Ovary (tissue), 7 donors: ENCODE measurements at regions not wholly inside any gene's neighbourhood (a gene's known extent, or its start where the extent isn't known, plus 50 kb on each side); places are given as distances from the start of the nearest gene placed in this dataset.

Source experiments
- DNase-seq, 5 donors: peaks; one replicate each; pipeline ENCODE4 v3.0.0-alpha.2; 2019 to 2020
- H3K27ac ChIP-seq, 2 donors: fragments of 200-600 bp; one replicate each; pipeline versions ENCODE4 v1.5.1 to v1.8.0; 2019 to 2022
- H3K27me3 ChIP-seq: fragments of 200-600 bp; one replicate; pipeline ENCODE4 v1.8.0; 2022
- H3K36me3 ChIP-seq: fragments of 200-600 bp; sonication (generic); one replicate; pipeline ENCODE4 v1.5.1; 2019
- H3K4me1 ChIP-seq: one replicate; pipeline ENCODE4 v1.8.1; 2013; ENCODE audit warnings: mild to moderate bottlenecking, moderate library complexity; ENCODE audit not compliant: insufficient read depth
- H3K4me3 ChIP-seq: fragments of 200-600 bp; sonication (generic); one replicate; pipeline ENCODE4 v1.5.1; 2017
- H3K9me3 ChIP-seq, 2 donors: fragments of 200-600 bp in 1 of 2; sonication (generic) in 1 of 2; one replicate each; pipeline versions ENCODE4 v1.5.1 to v1.8.1; 2013 to 2019; ENCODE audit warnings: mild to moderate bottlenecking in 1 of 2, moderate library complexity in 1 of 2
- EP300 ChIP-seq: sonication (generic); formaldehyde crosslinking; IDR thresholded peaks from one replicate; pipeline ENCODE4 v1.6.1; 2017; ENCODE audit warnings: antibody characterized with exemption
- POLR2A ChIP-seq: fragments of 450-650 bp; IDR thresholded peaks from one replicate; pipeline ENCODE4 v1.6.1; 2017; ENCODE audit warnings: antibody characterized with exemption, mild to moderate bottlenecking, moderate library complexity
- WGBS, 3 donors: extraction: QIAGEN DNeasy Blood & Tissue Kit in 1 of 3; methylation state at CpG; one replicate each; pipeline versions ENCODE4 v1.1.5 to v1.1.7; 2013 to 2017; 5-methylcytosine and 5-hydroxymethylcytosine counted together
- intact Hi-C, 4 donors: fragments of 100-400 bp; cut with DNase I; formaldehyde crosslinking; loops; one replicate each; pipeline versions ENCODE4 v1.11.0 to v1.15.1; 2022 to 2023
- TF ChIP-seq, protein P1 (sequence below), 3 donors: fragments of 450-650 bp in 2 of 3; fragments of 200-600 bp in 1 of 3; IDR thresholded peaks; one replicate each; pipeline versions ENCODE4 v1.5.1 to v1.8.0; 2016 to 2022; ENCODE audit warnings: antibody characterized with exemption in 3 of 3, mild to moderate bottlenecking in 1 of 3
- donor health status: DM: no; HTN: no; CAD: no; lungs with moderate emphysema.
- donor health status: DM: no; HTN: no; CAD: no.
- donor health status: Bipolar disorder and iron deficiency.
- donor health status: DM: no; HTN: no; CAD: no.
- donor health status: DM: yes; HTN: yes; CAD: no.

DNA sequence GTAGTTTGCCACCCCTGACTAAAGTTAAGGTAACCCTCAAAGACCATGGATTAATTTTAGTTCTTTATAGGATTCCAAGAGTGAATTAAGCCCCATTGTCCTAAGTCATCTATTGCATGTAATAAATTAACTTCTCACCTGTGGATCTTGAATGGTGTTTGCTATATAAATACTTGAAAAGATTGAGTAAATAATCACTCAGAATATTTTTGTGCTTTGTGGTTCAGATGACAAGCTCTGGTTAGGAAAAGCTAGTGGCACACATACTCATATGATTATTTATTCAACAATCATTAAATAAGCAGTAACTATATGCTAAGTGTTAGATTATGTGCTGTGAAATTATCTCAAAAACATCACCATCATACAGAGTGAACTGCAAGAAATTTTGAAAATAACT is 203.2 kb downstream of the OGFRL1 start:
- Histone ChIP-seq H3K9me3 (no peaks in the 10 kb centered on the region), H3K4me1 (no peaks in the 10 kb centered on the region), H3K27ac (no peak overlapping the region), H3K27me3 (no peaks in the 10 kb centered on the region), H3K36me3 (no peaks in the 10 kb centered on the region), H3K4me3 (no peak overlapping the region)
- intact Hi-C loops: no loop called here
- no peak for TF ChIP-seq POLR2A
- TF ChIP-seq, protein P1, sequence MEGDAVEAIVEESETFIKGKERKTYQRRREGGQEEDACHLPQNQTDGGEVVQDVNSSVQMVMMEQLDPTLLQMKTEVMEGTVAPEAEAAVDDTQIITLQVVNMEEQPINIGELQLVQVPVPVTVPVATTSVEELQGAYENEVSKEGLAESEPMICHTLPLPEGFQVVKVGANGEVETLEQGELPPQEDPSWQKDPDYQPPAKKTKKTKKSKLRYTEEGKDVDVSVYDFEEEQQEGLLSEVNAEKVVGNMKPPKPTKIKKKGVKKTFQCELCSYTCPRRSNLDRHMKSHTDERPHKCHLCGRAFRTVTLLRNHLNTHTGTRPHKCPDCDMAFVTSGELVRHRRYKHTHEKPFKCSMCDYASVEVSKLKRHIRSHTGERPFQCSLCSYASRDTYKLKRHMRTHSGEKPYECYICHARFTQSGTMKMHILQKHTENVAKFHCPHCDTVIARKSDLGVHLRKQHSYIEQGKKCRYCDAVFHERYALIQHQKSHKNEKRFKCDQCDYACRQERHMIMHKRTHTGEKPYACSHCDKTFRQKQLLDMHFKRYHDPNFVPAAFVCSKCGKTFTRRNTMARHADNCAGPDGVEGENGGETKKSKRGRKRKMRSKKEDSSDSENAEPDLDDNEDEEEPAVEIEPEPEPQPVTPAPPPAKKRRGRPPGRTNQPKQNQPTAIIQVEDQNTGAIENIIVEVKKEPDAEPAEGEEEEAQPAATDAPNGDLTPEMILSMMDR (IDR thresholded peaks at IDR 0.05): no peak
- TF ChIP-seq EP300: no peak
- no peak for DNase-seq

DNA sequence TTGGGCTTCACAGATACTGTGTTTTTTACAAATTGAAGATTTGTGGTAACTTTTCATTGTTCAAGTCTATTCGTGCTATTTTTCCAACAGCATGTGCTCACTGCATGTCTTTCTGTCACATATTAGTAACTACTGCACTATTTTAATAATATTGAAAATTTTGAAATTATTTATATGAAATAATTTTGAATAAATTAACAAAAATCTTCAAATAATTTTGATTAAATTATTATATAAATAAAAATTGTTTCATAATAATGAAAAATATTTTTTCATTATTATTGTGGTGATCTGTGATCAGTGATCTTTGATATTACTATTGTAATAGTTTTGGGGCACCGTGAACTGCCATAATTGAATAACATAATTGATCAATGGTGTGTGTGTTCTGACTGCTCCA is 204.1 kb downstream of the OGFRL1 start:
- TF ChIP-seq EP300: no peak
- TF ChIP-seq, protein P1 (IDR thresholded peaks at IDR 0.05): no peak
- no peak for TF ChIP-seq POLR2A
- intact Hi-C loops: no loop called here
- Histone ChIP-seq H3K4me3 (no peak overlapping the region), H3K4me1 (no peaks in the 10 kb centered on the region), H3K27me3 (no peaks in the 10 kb centered on the region), H3K36me3 (no peaks in the 10 kb centered on the region), H3K9me3 (no peaks in the 10 kb centered on the region), H3K27ac (no peak overlapping the region)
- DNase-seq: no peak
- WGBS, 3 donors: 42 to 92% (median 71%) methylated on average over 2 of the region's 2 CpGs

DNA sequence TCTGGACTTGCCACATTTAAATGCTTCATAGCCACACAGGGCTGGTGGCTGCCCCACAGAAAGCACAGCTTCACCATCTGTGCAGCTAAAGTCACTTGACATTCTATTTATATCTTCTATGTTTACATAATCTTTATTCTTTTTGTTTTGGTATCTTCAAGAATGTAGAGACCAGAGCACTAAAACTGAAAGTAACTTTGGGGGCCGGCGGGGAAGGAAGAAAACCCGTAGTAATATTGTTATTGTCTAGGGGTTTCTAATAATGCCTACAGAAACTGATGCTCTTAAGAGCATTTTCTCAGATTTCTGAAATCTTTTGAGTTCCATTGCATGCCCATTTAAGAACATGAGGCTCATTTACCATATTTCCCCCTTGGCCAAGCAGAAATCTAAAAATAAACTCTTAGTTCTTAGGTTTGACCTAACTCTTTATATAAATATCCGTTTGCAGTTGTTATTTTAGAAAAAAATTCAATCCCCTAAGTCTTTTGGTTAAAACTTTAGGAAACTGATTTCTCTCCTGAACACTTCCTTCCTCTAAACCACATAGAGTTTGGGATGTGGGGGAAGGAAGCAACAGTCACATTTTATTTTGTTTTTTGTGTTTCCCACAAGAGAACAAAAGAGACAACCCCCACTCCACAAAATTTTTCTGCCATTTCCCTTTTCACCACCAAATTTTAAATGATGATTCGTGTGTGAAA is 207.6 kb downstream of the OGFRL1 start:
- Histone ChIP-seq H3K27ac (peak overlapping the region in 1 of 2 donors; percentile 27), H3K36me3 (no peaks in the 10 kb centered on the region), H3K9me3 (no peaks in the 10 kb centered on the region), H3K4me3 (peak overlapping the region; percentile 21), H3K27me3 (no peaks in the 10 kb centered on the region), H3K4me1 (no peaks in the 10 kb centered on the region)
- WGBS, 3 donors: 3 to 21% (median 4%) methylated on average over 5 of the region's 5 CpGs
- TF ChIP-seq EP300 (no peak), POLR2A (no peak)
- TF ChIP-seq, protein P1 (IDR thresholded peaks at IDR 0.05): no peak
- DNase-seq: no peak
- intact Hi-C loops: no loop called here

DNA sequence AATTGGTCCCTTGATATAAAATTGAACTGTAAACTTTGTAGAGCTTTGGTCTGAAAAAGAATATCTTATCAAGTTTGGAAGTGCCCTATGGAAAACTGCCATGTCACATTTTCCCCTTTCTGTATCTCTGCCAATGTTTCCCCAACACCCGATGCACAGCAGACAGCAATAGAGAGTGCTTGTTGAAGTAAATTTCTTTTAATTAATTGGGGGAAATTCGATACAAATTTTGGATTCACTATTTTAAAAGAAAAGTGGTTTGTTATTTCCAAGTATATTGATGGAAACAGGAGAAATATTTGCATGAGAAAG is 208.1 kb downstream of the OGFRL1 start:
- peak overlapping the region in 1 of 2 donors; percentile 27 for H3K27ac ChIP-seq
- H3K9me3 ChIP-seq: no peaks in the 10 kb centered on the region
- no peaks in the 10 kb centered on the region for H3K27me3 ChIP-seq
- 32 to 47% (median 34%) methylated on average over 2 of the region's 2 CpGs for WGBS, 3 donors
- intact Hi-C loops: no loop called here
- no peaks in the 10 kb centered on the region for H3K36me3 ChIP-seq
- H3K4me1 ChIP-seq: no peaks in the 10 kb centered on the region
- TF ChIP-seq EP300 (no peak), POLR2A (no peak)
- TF ChIP-seq, protein P1 (IDR thresholded peaks at IDR 0.05): no peak
- no peak for DNase-seq
- no peak overlapping the region for H3K4me3 ChIP-seq
